ENCODE measurements at regions not wholly inside any gene's neighbourhood (a gene's known extent, or its start where the extent isn't known, plus 50 kb on each side); places are given as distances from the start of the nearest gene placed in this dataset.

GRCh38 chr12:127636882-127637281 is 630.1 kb upstream of the TMEM132C start:
- TF ChIP-seq POLR2A (IDR thresholded peaks at IDR 0.05): no peak
- TF ChIP-seq, protein P1, sequence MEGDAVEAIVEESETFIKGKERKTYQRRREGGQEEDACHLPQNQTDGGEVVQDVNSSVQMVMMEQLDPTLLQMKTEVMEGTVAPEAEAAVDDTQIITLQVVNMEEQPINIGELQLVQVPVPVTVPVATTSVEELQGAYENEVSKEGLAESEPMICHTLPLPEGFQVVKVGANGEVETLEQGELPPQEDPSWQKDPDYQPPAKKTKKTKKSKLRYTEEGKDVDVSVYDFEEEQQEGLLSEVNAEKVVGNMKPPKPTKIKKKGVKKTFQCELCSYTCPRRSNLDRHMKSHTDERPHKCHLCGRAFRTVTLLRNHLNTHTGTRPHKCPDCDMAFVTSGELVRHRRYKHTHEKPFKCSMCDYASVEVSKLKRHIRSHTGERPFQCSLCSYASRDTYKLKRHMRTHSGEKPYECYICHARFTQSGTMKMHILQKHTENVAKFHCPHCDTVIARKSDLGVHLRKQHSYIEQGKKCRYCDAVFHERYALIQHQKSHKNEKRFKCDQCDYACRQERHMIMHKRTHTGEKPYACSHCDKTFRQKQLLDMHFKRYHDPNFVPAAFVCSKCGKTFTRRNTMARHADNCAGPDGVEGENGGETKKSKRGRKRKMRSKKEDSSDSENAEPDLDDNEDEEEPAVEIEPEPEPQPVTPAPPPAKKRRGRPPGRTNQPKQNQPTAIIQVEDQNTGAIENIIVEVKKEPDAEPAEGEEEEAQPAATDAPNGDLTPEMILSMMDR (IDR thresholded peaks at IDR 0.05 in 4 of 5, conservative IDR thresholded peaks at IDR 0.05 in 1 of 5): no peak
- in situ Hi-C loops (cut with MboI; ENCODE audit: low sequenced_read_pairs in 4 of 4): no loop called here

DNA sequence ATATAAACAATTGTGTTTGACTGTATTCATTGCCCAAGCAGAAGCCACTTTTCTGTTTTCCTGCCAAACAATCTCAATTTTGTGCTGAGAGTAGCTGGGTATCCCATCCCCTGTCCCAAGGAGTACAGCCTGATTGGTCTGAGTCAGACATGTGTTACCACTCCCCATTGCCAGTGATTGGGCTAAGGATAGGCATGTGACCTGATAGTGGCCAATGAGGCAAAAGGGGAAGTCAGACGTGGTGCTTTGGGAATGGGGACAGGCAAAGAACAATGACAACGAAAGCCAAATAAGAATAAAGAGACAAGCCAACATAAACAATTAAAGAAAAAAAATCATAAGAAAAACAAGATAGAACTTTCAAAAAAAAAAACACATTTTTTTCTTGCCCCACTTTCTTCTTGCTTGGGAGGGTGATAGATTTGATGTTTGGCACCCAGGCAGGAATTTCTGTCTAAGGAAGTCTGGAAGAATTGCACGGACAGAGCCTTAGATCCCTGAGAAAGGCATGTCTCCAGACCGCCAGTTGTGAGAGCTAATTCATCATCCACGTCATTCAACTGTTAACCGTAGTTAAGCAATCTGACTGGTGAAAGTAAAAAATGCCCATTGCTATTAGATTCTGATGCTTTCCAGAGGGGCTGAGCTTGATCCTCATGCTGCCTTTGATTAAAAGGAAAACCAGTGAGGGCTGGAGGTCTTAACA is 626.6 kb upstream of the TMEM132C start:
- Histone ChIP-seq H3K27ac (no peak overlapping the region), H3K4me3 (no peak overlapping the region), H3K36me3 (no peaks in the 10 kb centered on the region), H3K9me3 (no peaks in the 10 kb centered on the region), H3K4me1 (no peaks in the 10 kb centered on the region), H3K27me3 (no peaks in the 10 kb centered on the region)
- in situ Hi-C loops (cut with MboI; ENCODE audit: low sequenced_read_pairs in 4 of 4): no loop called here
- intact Hi-C loops (cut with DNase I; ENCODE audit: low total_unique reads): no loop called here
- no peak for TF ChIP-seq POLR2A (IDR thresholded peaks at IDR 0.05)
- TF ChIP-seq, protein P1 (IDR thresholded peaks at IDR 0.05 in 4 of 5, conservative IDR thresholded peaks at IDR 0.05 in 1 of 5): no peak
- DNase-seq (no peak), ATAC-seq (no peak)

More at GRCh38 chr12:127636882-127637281, 630.1 kb upstream of the TMEM132C start:
- Histone ChIP-seq H3K9me3 (no peaks in the 10 kb centered on the region), H3K27ac (no peak overlapping the region), H3K4me1 (no peaks in the 10 kb centered on the region), H3K27me3 (no peaks in the 10 kb centered on the region), H3K4me3 (no peak overlapping the region), H3K36me3 (no peaks in the 10 kb centered on the region)
- intact Hi-C loops (cut with DNase I; ENCODE audit: low total_unique reads): no loop called here
- no peak for ATAC-seq
- no peak for DNase-seq

DNA sequence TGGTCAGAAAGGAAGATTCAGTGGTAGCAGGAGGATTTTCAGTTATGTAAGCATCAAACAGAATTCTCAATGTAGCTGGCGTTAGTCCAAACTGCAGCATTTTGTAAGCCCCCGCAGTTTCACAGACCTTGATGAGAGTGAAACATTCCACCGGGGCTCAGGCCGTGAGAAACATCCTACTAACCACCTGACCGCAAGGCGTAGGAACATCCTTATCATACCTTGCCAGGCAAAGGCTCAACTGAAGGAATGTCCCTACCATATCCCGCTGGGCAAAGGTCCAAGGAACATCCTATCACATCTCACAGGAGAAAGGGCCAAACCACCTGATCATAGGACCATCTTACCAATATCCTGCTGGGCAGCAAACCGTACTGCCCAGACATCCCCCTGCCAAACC is 624.8 kb upstream of the TMEM132C start:
- Histone ChIP-seq H3K27me3 (no peaks in the 10 kb centered on the region), H3K9me3 (no peaks in the 10 kb centered on the region), H3K36me3 (no peaks in the 10 kb centered on the region), H3K4me1 (no peaks in the 10 kb centered on the region), H3K27ac (no peak overlapping the region), H3K4me3 (no peak overlapping the region)
- intact Hi-C loops (cut with DNase I; ENCODE audit: low total_unique reads) (no loop called here), in situ Hi-C loops (cut with MboI; ENCODE audit: low sequenced_read_pairs in 4 of 4) (no loop called here)
- ATAC-seq: no peak
- TF ChIP-seq, protein P1 (IDR thresholded peaks at IDR 0.05 in 4 of 5, conservative IDR thresholded peaks at IDR 0.05 in 1 of 5): no peak
- no peak for TF ChIP-seq POLR2A (IDR thresholded peaks at IDR 0.05)
- no peak for DNase-seq

DNA sequence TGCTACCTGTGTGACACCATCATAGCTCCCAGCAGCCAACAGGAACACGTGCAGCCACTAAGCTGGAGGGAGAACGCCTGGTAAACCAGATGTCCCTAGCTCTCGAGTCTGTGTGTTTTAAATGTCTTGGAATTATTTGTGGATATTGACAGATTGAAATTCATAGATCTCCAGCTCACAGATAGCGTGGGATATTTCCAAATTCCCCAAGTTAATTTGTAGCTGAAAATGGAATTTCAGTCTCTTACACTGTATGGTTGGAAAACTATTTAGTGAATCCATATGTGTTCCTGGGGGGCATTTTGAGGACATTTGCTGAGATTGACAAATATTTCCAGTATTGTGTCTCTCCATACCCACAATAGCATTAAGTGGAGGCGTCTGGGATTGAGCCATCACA is 618.6 kb upstream of the TMEM132C start:
- TF ChIP-seq, protein P1 (IDR thresholded peaks at IDR 0.05 in 4 of 5, conservative IDR thresholded peaks at IDR 0.05 in 1 of 5): no peak
- TF ChIP-seq POLR2A (IDR thresholded peaks at IDR 0.05): no peak
- in situ Hi-C loops (cut with MboI; ENCODE audit: low sequenced_read_pairs in 4 of 4) (no loop called here), intact Hi-C loops (cut with DNase I; ENCODE audit: low total_unique reads) (no loop called here)
- H3K4me1 ChIP-seq: no peaks in the 10 kb centered on the region
- DNase-seq: no peak
- ATAC-seq: no peak
- no peak overlapping the region for H3K27ac ChIP-seq
- H3K27me3 ChIP-seq: no peaks in the 10 kb centered on the region
- H3K4me3 ChIP-seq: no peak overlapping the region
- H3K36me3 ChIP-seq: no peaks in the 10 kb centered on the region
- H3K9me3 ChIP-seq: no peaks in the 10 kb centered on the region

DNA sequence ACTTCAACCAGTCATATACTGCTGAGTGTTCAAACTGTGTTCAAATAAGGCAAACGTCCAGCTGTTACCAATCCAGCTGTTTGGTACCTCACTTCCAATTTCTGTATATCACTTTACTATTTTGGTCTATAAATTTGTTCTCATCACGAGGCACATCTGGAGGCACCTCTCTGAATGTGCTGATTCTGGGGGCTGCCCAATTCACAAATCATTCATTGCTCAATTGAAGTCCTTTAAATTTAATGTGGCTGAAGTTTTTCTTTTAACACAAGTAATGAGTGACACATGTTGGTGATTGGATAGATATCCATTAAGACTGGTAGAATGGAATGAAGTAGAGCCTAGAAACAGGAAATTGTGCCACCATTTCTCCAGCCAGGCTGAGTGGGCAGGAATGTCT is 617.0 kb upstream of the TMEM132C start:
- no peak overlapping the region for H3K4me3 ChIP-seq
- no peaks in the 10 kb centered on the region for H3K27me3 ChIP-seq
- no peak overlapping the region for H3K27ac ChIP-seq
- no peaks in the 10 kb centered on the region for H3K36me3 ChIP-seq
- ATAC-seq (no peak), DNase-seq (no peak)
- H3K9me3 ChIP-seq: no peaks in the 10 kb centered on the region
- H3K4me1 ChIP-seq: no peaks in the 10 kb centered on the region
- intact Hi-C loops (cut with DNase I; ENCODE audit: low total_unique reads): no loop called here
- no peak for TF ChIP-seq POLR2A (IDR thresholded peaks at IDR 0.05)
- TF ChIP-seq, protein P1 (IDR thresholded peaks at IDR 0.05 in 4 of 5, conservative IDR thresholded peaks at IDR 0.05 in 1 of 5): no peak
- in situ Hi-C loops (cut with MboI; ENCODE audit: low sequenced_read_pairs in 4 of 4): no loop called here

Data from gastrocnemius medialis (tissue), 4 donors.